HG02678 (cell line): ENCODE measurements at regions not wholly inside any gene's neighbourhood (a gene's known extent, or its start where the extent isn't known, plus 50 kb on each side); places are given as distances from the start of the nearest gene placed in this dataset.
"Not testable (repeated sequence)": the region's sequence is repeated elsewhere in the genome, so short reads cannot be mapped to it uniquely, and the experiment has no call there.

Source experiments
- ATAC-seq: cut with Tn5 transposase; IDR thresholded peaks from one replicate; pipeline ENCODE4 v1.9.1; 2021; ENCODE audit warnings: mild to moderate bottlenecking, moderate library complexity; ENCODE audit not compliant: unreplicated experiment

DNA sequence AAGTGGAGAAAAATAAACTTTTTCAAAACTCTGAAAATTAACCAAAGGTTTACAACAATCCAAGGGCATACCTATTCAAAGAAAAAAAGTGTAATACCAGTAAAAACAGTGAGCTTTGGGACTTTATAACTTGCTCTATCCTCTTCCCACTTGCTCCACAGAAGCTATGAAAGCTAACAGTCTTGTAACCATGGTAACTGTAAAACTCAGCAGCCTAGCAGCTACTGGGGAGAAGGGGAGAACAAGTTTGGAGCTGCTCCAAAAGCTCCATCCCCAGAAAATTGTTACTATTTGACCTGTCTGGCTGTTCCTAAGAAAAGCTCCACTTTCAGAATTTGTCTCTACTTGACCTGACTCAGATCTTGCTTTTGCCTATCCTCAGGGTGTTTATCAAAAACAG is 191.5 kb downstream of the OTUD1 start:
- ATAC-seq, result no peak

DNA sequence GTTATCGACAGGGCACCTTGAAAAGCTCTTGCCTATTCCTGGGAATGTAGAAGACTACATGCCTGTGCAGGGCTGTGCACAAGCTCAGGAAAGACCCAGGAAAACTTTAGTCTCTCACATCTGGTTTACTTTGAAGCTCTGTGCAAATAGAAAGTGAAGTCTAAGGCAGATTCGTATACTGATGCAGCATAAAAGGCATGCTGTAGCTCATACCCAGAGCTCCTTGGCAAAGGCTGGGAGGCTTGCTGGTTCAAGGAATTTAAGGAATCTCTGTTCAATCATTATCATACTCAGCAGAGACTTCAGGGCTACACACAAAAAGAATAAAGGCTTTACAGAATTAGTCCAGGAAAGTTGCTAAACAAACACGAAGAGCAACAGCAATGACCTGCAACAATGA is 192.0 kb downstream of the OTUD1 start:
- ATAC-seq, result no peak

- ATAC-seq, result no peak
These were observed 204.4 kb downstream of the OTUD1 start for GRCh38 chr10:23643111-23643780.

- ATAC-seq, result no peak
These were observed 209.7 kb downstream of the OTUD1 start for GRCh38 chr10:23648618-23649017.

GRCh38 chr10:23656735-23657134 is 217.9 kb downstream of the OTUD1 start:
- ATAC-seq, result no peak

GRCh38 chr10:23657677-23658076 is 218.8 kb downstream of the OTUD1 start:
- no peak for ATAC-seq

- ATAC-seq, result not testable (repeated sequence)
These were observed 233.0 kb downstream of the OTUD1 start for GRCh38 chr10:23671866-23672265.

DNA sequence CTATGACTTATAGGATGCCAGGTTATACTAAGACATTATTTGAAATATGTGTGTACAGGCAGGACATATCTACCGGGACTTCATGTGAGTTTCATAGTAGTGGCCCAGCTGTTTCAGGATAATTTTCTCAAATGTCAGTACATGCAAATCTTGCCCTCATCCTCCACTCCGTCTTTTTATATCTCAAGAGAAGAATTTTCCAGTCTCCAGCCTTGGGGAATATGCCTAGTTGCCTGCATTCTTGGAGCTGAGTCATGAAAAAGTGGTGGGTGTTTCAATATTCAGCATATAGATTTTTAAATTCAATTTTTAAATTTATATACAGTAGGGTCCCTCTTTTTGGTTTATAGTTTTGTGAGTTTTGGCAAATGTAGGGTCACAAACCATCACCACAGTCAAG is 236.7 kb downstream of the OTUD1 start:
- ATAC-seq, result no peak

GRCh38 chr10:23676296-23676695 is 237.4 kb downstream of the OTUD1 start:
- no peak for ATAC-seq

- ATAC-seq, result no peak
These were observed 247.8 kb downstream of the OTUD1 start for GRCh38 chr10:23686722-23687121.

DNA sequence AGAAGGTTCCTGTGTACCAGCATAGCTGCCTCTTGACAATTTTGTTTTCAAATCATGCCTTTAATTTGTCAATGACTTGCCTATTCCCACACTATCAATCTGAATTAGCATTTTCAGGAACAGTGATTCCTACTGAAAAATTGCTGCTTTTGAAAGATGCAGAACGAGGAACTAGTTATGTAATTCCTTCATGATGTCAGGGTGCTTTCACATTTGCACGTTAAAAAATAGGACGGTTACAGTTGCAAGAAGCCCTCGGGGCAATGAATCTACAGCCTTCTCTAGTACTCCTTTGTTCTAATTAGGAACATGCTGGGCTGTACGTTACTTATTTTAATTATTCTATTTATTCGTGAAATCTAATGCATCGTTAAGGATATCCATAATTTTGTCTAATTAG is 253.9 kb downstream of the OTUD1 start:
- ATAC-seq, result no peak

DNA sequence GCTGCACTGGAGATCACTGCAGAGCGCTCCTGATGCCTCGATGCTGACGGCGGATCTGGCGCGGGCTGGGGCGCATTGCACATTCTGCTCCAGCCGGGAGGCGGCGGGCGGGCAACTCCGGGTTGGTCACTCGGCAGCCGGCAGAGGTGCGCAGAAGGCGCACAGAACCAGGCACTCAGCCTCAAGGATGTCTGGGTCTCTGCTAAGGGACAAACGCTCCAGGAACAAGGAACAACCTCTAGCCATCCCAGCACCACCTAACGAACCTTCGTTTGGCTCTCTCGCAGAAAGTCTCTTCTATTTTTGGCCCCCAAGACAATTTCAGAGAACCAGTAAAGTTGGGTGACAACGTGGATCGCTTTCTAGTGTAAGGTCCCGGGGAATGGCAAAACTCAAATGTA is 254.6 kb downstream of the OTUD1 start:
- ATAC-seq, result no peak

DNA sequence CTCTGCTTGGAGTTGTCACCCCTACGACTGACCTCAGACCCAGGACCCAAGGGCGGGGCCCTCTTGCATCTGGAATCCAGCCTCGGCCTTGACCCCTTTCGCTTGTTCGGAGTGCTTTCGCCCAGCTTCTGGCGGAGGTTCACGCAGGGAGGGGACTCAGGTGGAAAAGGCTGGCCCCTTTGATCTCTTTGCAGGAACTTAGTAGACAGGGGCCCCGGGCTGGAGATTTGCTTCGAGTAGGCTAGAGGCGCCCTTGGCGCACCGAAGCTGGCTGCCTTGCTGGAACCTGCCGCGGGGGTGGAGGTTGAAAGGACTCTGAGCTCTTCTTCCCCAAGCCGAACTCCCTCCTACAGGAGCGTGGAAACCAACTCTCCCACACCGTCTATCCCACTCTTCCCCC is 255.1 kb downstream of the OTUD1 start:
- ATAC-seq, result no peak

DNA sequence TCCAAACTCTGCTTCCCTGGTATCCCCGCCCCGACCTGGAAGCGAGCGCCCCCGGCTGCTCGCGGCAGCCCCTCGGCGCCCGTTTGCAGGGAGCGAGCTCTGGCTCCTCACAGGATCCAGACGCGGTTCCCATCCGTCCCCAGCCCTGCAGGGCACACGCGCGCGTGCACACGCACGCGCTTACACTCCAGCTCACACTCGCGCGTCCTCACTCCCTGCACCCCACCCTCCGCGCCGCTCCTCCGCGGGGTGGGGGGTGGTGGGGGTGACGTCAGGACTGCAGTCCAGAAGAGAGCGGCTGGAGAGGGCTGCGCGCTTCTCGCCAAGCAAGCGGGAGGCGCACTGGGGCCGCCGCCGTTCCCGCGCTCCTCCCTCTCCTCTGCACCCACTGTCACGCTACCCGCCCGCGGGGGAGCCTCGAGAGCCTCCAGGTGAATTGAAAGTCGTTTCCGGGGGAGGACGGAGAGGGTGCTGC is 255.6 kb downstream of the OTUD1 start:
- ATAC-seq, result no peak

DNA sequence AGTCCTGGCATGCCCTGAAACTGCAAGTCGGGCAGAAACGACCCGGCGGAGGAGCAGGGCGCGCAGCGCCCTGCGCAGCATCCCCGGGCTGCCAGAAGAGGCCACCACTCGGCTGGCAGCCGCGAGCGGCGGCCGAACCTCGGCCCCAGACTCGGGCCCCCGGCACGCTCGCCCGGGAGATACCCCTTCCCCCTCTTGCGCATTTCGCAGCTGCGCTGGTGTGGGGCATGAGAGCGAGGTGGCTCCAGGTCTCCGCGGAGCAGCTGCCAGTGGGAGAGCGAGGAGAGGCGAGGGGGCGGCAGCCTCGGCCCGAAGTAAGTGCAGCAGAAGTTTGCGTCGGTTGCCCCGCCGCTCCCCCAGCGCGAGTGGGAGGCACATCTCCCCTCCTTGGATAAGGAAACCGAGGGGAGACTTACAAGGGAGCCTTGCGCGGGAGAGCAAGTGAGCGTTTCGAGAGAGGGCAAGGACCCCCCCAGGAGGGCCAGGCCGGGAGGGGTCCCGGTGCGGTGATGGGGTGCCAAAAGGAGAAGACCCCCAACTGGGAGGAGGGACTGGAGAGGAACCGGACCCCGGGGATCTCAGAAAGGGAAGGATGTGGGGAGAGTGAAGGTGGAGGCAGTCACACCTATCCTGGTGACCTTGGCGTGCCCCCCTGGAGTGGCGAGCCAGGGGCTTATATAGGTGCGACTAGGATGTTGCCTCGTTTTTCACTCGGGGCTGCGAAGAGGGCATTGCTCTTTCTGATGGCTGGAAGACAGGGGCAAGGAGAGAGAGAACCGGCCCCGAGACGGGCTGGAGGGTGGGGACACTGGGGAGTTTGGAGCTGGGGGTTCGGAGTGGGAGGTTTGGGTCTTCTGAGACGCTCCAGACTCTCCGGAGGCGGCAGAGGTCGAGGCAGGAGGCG is 256.3 kb downstream of the OTUD1 start:
- no peak for ATAC-seq

- no peak for ATAC-seq
These were observed 257.0 kb downstream of the OTUD1 start for GRCh38 chr10:23695825-23696420.

- no peak for ATAC-seq
These were observed 257.6 kb downstream of the OTUD1 start for GRCh38 chr10:23696476-23696875.

- peak; percentile 97 for ATAC-seq
These were observed 264.1 kb downstream of the OTUD1 start for GRCh38 chr10:23702977-23703414.

DNA sequence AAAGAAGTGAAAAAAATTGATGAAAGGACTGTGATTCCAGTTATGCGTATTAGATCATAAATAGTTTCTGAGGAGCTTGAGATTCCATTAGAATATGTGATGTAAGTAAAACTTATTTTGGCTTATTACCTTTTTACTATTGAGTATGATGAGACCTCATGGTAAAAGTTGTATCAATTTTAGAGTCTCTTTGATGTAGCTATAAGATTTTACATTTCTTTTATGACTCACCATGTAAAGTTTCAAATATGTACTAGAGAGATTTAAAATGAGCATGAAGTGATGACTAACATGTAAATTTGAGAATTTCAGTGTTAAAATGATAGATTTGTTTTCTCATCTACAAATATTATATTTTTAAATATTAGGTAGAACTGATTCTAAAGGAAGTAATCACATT is 276.5 kb downstream of the OTUD1 start:
- ATAC-seq, result no peak

DNA sequence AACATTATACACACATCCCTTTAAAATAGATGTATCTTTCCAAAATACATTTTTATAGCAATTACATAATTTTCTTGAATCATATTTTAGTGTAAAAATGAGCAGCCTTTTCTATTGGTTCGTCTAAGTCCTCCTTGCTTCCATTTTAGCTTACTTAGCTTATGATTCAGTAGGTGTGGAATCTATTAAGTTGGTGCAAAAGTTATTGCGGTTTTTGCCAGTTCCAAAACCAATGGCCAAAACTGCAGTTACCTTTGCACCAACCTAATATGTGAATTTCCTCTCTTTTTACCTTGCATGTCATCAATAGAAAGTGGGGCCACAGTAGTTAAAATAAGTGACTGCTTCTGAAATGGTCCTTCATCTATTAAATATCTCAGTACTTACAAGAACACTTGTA is 279.0 kb downstream of the OTUD1 start:
- ATAC-seq, result no peak

- no peak for ATAC-seq
These were observed 280.1 kb downstream of the OTUD1 start for GRCh38 chr10:23718946-23719345.

GRCh38 chr10:23723796-23724195 is 284.9 kb downstream of the OTUD1 start:
- ATAC-seq, result no peak
